CD4-positive, alpha-beta T cell (primary cell): ENCODE measurements at regions not wholly inside any gene's neighbourhood (a gene's known extent, or its start where the extent isn't known, plus 50 kb on each side); places are given as distances from the start of the nearest gene placed in this dataset.

ENCODE experiments used
- ATAC-seq: fragments of 200-7000 bp; cut with Tn5 transposase; one replicate; pipeline ENCODE4 v1.10.0; 2022; ENCODE audit warnings: mild to moderate bottlenecking; ENCODE audit not compliant: poor library complexity
- CTCF ChIA-PET: fragments of 350-600 bp; sonication (Branson Sonifier 250); formaldehyde crosslinking; loops from one replicate; lab custom pipeline; 2021; ENCODE audit warnings: antibody characterized with exemption, inconsistent platforms; lab: Charles Lee
- POLR2A ChIA-PET: fragments of 350-600 bp; sonication (Branson Sonifier 250); formaldehyde crosslinking; loops from one replicate; lab custom pipeline; 2021; ENCODE audit warnings: antibody characterized with exemption, inconsistent platforms; lab: Charles Lee
- DNase-seq, 14 experiments: peaks; one replicate each; pipeline ENCODE4 v3.0.0-alpha.2; 2013 to 2020; ENCODE audit warnings: mixed read lengths in 2 of 14
- H3K27ac ChIP-seq, 2 donors: one replicate each; pipeline versions ENCODE4 v1.5.1 to v1.7.0; 2013; ENCODE audit warnings: low read length in 2 of 2, low read depth in 1 of 2, mild to moderate bottlenecking in 1 of 2
- H3K27me3 ChIP-seq, 2 experiments: 1 replicate in 1 of 2; 2 replicates in 1 of 2; pipeline versions ENCODE4 v1.6.1 to v1.7.0; 2013; ENCODE audit warnings: low read length in 2 of 2, control low read depth in 1 of 2, mild to moderate bottlenecking in 1 of 2, moderate library complexity in 1 of 2; ENCODE audit not compliant: insufficient read depth in 2 of 2, control insufficient read depth in 1 of 2
- H3K36me3 ChIP-seq: one replicate; pipeline ENCODE4 v1.6.1; 2013; ENCODE audit warnings: low read length, control low read depth; ENCODE audit not compliant: insufficient read depth
- H3K4me1 ChIP-seq: one replicate; pipeline ENCODE4 v1.6.1; 2013; ENCODE audit warnings: low read length, control low read depth; ENCODE audit not compliant: insufficient read depth
- H3K4me3 ChIP-seq: one replicate; pipeline ENCODE4 v1.5.1; 2013; ENCODE audit warnings: mild to moderate bottlenecking, low read length, moderate library complexity
- H3K9me3 ChIP-seq, 2 experiments: 1 replicate in 1 of 2; 2 replicates in 1 of 2; pipeline versions ENCODE4 v1.6.1 to v1.7.0; 2013; ENCODE audit warnings: low read length in 2 of 2, mild to moderate bottlenecking in 2 of 2, control low read depth in 1 of 2, moderate library complexity in 1 of 2; ENCODE audit not compliant: control insufficient read depth in 1 of 2, insufficient read depth in 1 of 2
- H3K27ac Mint-ChIP-seq: one replicate; pipeline ENCODE4 v1.8.0; 2020; ENCODE audit warnings: mixed read lengths
- H3K27me3 Mint-ChIP-seq: one replicate; pipeline ENCODE4 v1.8.0; 2021; ENCODE audit warnings: mixed read lengths
- H3K36me3 Mint-ChIP-seq: one replicate; pipeline ENCODE4 v1.8.0; 2021; ENCODE audit warnings: low read depth, mixed read lengths
- H3K4me1 Mint-ChIP-seq: one replicate; pipeline ENCODE4 v1.8.0; 2021; ENCODE audit warnings: low read depth, mixed read lengths
- H3K4me3 Mint-ChIP-seq: one replicate; pipeline ENCODE4 v1.8.0; 2020; ENCODE audit warnings: mild to moderate bottlenecking, mixed read lengths
- H3K9me3 Mint-ChIP-seq: one replicate; pipeline ENCODE4 v1.8.0; 2020; ENCODE audit warnings: mixed read lengths
- CTCF ChIP-seq: fragments of 200-600 bp; IDR thresholded peaks from one replicate; pipeline ENCODE4 v1.8.0; 2022; ENCODE audit warnings: antibody characterized with exemption, mild to moderate bottlenecking
- intact Hi-C, 2 experiments: fragments of 100-400 bp; cut with DNase I in 1 of 2; cut with micrococcal nuclease in 1 of 2; formaldehyde crosslinking; loops; one replicate each; pipeline versions ENCODE4 v1.15.1 to v1.9.0; 2023 to 2025; cut with DNase I, micrococcal nuclease

GRCh38 chr1:194534784-194535183, 1348.4 kb upstream of the B3GALT2 start:
- CTCF ChIA-PET = no interaction called here
- Histone ChIP-seq H3K4me1 (no peaks in the 10 kb centered on the region), H3K27me3 (no peaks in the 10 kb centered on the region), H3K4me3 (no peak overlapping the region), H3K9me3 (no peaks in the 10 kb centered on the region), H3K27ac (no peak overlapping the region), H3K36me3 (no peaks in the 10 kb centered on the region)
- Mint-ChIP-seq H3K27me3 (no peaks in the 10 kb centered on the region), H3K27ac (no peak overlapping the region), H3K4me1 (no peaks in the 10 kb centered on the region), H3K9me3 (no peaks in the 10 kb centered on the region), H3K36me3 (no peaks in the 10 kb centered on the region), H3K4me3 (no peak overlapping the region)
- intact Hi-C loops = no loop called here
- ATAC-seq (no peak), DNase-seq (no peak)
- no peak for TF ChIP-seq CTCF
- POLR2A ChIA-PET = no interaction called here

GRCh38 chr1:194533641-194534040, 1347.2 kb upstream of the B3GALT2 start:
- POLR2A ChIA-PET = no interaction called here
- Histone ChIP-seq H3K4me1 (no peaks in the 10 kb centered on the region), H3K9me3 (no peaks in the 10 kb centered on the region), H3K27ac (no peak overlapping the region), H3K27me3 (no peaks in the 10 kb centered on the region), H3K36me3 (no peaks in the 10 kb centered on the region), H3K4me3 (no peak overlapping the region)
- CTCF ChIA-PET = no interaction called here
- Mint-ChIP-seq H3K27ac (no peak overlapping the region), H3K4me1 (no peaks in the 10 kb centered on the region), H3K9me3 (no peaks in the 10 kb centered on the region), H3K4me3 (no peak overlapping the region), H3K27me3 (no peaks in the 10 kb centered on the region), H3K36me3 (no peaks in the 10 kb centered on the region)
- DNase-seq (no peak), ATAC-seq (no peak)
- no peak for TF ChIP-seq CTCF
- intact Hi-C loops = no loop called here

GRCh38 chr1:194517567-194517966, 1331.2 kb upstream of the B3GALT2 start:
- no peak overlapping the region for H3K27ac ChIP-seq
- Mint-ChIP-seq H3K27ac (no peak overlapping the region), H3K4me3 (no peak overlapping the region), H3K36me3 (no peaks in the 10 kb centered on the region), H3K27me3 (no peaks in the 10 kb centered on the region), H3K9me3 (no peaks in the 10 kb centered on the region), H3K4me1 (no peaks in the 10 kb centered on the region)
- TF ChIP-seq CTCF = no peak
- H3K27me3 ChIP-seq = no peaks in the 10 kb centered on the region
- DNase-seq = no peak
- POLR2A ChIA-PET = no interaction called here
- H3K36me3 ChIP-seq = no peaks in the 10 kb centered on the region
- H3K4me1 ChIP-seq = no peaks in the 10 kb centered on the region
- CTCF ChIA-PET = no interaction called here
- H3K9me3 ChIP-seq = no peaks in the 10 kb centered on the region
- ATAC-seq = no peak
- H3K4me3 ChIP-seq = no peak overlapping the region
- intact Hi-C loops = no loop called here
